GM18508 (cell line): ENCODE measurements at regions not wholly inside any gene's neighbourhood (a gene's known extent, or its start where the extent isn't known, plus 50 kb on each side); places are given as distances from the start of the nearest gene placed in this dataset.

Source experiments
- ATAC-seq: cut with Tn5 transposase; IDR thresholded peaks from one replicate; pipeline ENCODE4 v1.9.1; 2021; ENCODE audit warnings: moderate number of reproducible peaks; ENCODE audit not compliant: insufficient read depth, unreplicated experiment

GRCh38 chr6:9566096-9566495 is 848.8 kb downstream of the TFAP2A start:
- ATAC-seq = no peak

GRCh38 chr6:9564021-9564420 is 850.9 kb downstream of the TFAP2A start:
- no peak for ATAC-seq

GRCh38 chr6:9563568-9563967 is 851.3 kb downstream of the TFAP2A start:
- no peak for ATAC-seq

- no peak for ATAC-seq
These were observed 860.1 kb downstream of the TFAP2A start for GRCh38 chr6:9554806-9555205.

- ATAC-seq = no peak
These were observed 860.6 kb downstream of the TFAP2A start for GRCh38 chr6:9554323-9554722.

- ATAC-seq = no peak
These were observed 861.9 kb downstream of the TFAP2A start for GRCh38 chr6:9553002-9553401.

GRCh38 chr6:9543649-9544048 is 871.2 kb downstream of the TFAP2A start:
- no peak for ATAC-seq

GRCh38 chr6:9540534-9541126 is 874.2 kb downstream of the TFAP2A start:
- ATAC-seq = no peak

- no peak for ATAC-seq
These were observed 874.7 kb downstream of the TFAP2A start for GRCh38 chr6:9540126-9540525.

- ATAC-seq = no peak
These were observed 875.6 kb downstream of the TFAP2A start for GRCh38 chr6:9539231-9539755.

- no peak for ATAC-seq
These were observed 877.5 kb downstream of the TFAP2A start for GRCh38 chr6:9537381-9537780.

- no peak for ATAC-seq
These were observed 879.8 kb downstream of the TFAP2A start for GRCh38 chr6:9535106-9535505.

- no peak for ATAC-seq
These were observed 882.0 kb downstream of the TFAP2A start for GRCh38 chr6:9532621-9533557.

GRCh38 chr6:9527679-9528286 is 887.1 kb downstream of the TFAP2A start:
- ATAC-seq = no peak

- ATAC-seq = no peak
These were observed 891.4 kb downstream of the TFAP2A start for GRCh38 chr6:9523462-9523861.

GRCh38 chr6:9522101-9522500 is 892.8 kb downstream of the TFAP2A start:
- no peak for ATAC-seq

- ATAC-seq = peak; percentile 47
These were observed 893.7 kb downstream of the TFAP2A start for GRCh38 chr6:9521152-9521530.

GRCh38 chr6:9520417-9521151 is 894.3 kb downstream of the TFAP2A start:
- ATAC-seq = peak; percentile 31

- ATAC-seq = no peak
These were observed 896.4 kb downstream of the TFAP2A start for GRCh38 chr6:9518431-9518830.

- no peak for ATAC-seq
These were observed 897.1 kb downstream of the TFAP2A start for GRCh38 chr6:9517806-9518205.
